ENCODE measurements at regions not wholly inside any gene's neighbourhood (a gene's known extent, or its start where the extent isn't known, plus 50 kb on each side); places are given as distances from the start of the nearest gene placed in this dataset.

DNA sequence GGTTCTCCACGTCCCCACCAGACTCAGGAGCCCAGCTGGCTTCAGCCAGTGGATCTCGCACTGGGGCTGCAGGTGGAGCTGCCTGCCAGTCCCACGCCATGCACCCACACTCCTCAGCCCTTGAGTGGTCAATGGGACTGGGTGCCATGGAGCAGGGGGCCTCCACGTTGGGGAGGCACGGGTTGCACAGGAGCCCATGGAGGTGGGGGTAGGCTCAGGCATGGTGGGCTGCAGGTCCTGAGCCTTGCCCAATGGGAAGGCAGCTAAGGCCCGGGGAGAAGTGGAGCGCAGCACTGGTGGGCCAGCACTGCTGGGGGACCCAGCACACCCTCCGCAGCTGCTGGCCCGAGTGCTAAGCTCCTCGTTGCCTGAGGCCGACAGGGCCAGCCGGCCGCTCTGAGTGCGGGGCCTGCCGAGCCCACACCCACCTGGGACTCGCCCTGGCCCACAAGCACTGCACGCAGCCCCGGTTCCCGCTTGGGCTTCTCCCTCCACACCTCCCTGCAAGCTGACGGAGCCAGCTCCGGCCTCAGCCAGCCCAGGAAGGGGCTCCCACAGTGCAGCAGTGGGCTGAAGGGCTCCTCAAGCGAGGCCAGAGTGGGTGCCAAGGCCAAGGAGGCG, 258.5 kb upstream of the PDGFD start:
- TF ChIP-seq, protein P1, sequence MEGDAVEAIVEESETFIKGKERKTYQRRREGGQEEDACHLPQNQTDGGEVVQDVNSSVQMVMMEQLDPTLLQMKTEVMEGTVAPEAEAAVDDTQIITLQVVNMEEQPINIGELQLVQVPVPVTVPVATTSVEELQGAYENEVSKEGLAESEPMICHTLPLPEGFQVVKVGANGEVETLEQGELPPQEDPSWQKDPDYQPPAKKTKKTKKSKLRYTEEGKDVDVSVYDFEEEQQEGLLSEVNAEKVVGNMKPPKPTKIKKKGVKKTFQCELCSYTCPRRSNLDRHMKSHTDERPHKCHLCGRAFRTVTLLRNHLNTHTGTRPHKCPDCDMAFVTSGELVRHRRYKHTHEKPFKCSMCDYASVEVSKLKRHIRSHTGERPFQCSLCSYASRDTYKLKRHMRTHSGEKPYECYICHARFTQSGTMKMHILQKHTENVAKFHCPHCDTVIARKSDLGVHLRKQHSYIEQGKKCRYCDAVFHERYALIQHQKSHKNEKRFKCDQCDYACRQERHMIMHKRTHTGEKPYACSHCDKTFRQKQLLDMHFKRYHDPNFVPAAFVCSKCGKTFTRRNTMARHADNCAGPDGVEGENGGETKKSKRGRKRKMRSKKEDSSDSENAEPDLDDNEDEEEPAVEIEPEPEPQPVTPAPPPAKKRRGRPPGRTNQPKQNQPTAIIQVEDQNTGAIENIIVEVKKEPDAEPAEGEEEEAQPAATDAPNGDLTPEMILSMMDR (IDR thresholded peaks at IDR 0.05) = no peak
- no peak for TF ChIP-seq POLR2A (IDR thresholded peaks at IDR 0.05)

All from ovary (tissue), 3 donors.